OCI-LY3 (cell line): ENCODE measurements at regions not wholly inside any gene's neighbourhood (a gene's known extent, or its start where the extent isn't known, plus 50 kb on each side); places are given as distances from the start of the nearest gene placed in this dataset.

Experiments
- H2AFZ ChIP-seq: fragments of 200-600, 300-600 bp; shearing (Covaris generic); 2 replicates; pipeline ENCODE4 v1.6.0; 2014; ENCODE audit warnings: antibody characterized with exemption, low read depth, low read length
- H3K27ac ChIP-seq: fragments of 200-600, 300-600 bp; sonication (generic); 2 replicates; pipeline ENCODE4 v1.5.1; 2014; ENCODE audit warnings: mild to moderate bottlenecking, low read length, moderate library complexity, mixed read lengths
- H3K27me3 ChIP-seq: fragments of 200-600, 300-600 bp; sonication (generic); 2 replicates; pipeline ENCODE4 v1.6.1; 2014; ENCODE audit warnings: low read depth, low read length, mixed read lengths
- H3K36me3 ChIP-seq: fragments of 200-600, 300-600 bp; sonication (generic); replicated peaks from 2 replicates; pipeline ENCODE3; 2014; ENCODE audit warnings: low read depth, low read length, mixed read lengths
- H3K4me1 ChIP-seq: fragments of 300-600, 200-600 bp; sonication (generic); 2 replicates; pipeline ENCODE4 v1.6.1; 2014; ENCODE audit warnings: low read length, mixed read lengths
- H3K4me2 ChIP-seq: fragments of 200-600, 300-600 bp; sonication (generic); 2 replicates; pipeline ENCODE4 v1.6.1; 2014; ENCODE audit warnings: low read length, mixed read lengths
- H3K4me3 ChIP-seq: fragments of 300-600, 200-600 bp; sonication (generic); 2 replicates; pipeline ENCODE4 v1.5.1; 2014; ENCODE audit warnings: antibody characterized with exemption, mild to moderate bottlenecking, low read length, moderate library complexity
- H3K79me2 ChIP-seq: fragments of 300-600, 200-600 bp; shearing (Covaris generic); 2 replicates; pipeline ENCODE4 v1.6.1; 2014; ENCODE audit warnings: mild to moderate bottlenecking, low read length, mixed read lengths
- H3K9ac ChIP-seq: fragments of 300-600, 200-600 bp; shearing (Covaris generic); 2 replicates; pipeline ENCODE4 v1.6.0; 2014; ENCODE audit warnings: mild to moderate bottlenecking, low read length, moderate library complexity
- H3K9me3 ChIP-seq: fragments of 200-600, 300-600 bp; shearing (Covaris generic); 2 replicates; pipeline ENCODE4 v1.6.1; 2014; ENCODE audit warnings: low read length, mixed read lengths; ENCODE audit not compliant: insufficient read depth
- H4K20me1 ChIP-seq: fragments of 200-600, 300-600 bp; sonication (generic); 2 replicates; pipeline ENCODE4 v1.6.1; 2016; ENCODE audit warnings: low read length, mixed read lengths; ENCODE audit not compliant: insufficient read depth
- EZH2phosphoT487 ChIP-seq: fragments of 200-600 bp; shearing (Covaris generic); IDR thresholded peaks from 2 replicates; pipeline ENCODE4 v1.6.1; 2018; ENCODE audit warnings: antibody characterized with exemption, mixed run types, low read depth
- TF ChIP-seq, protein P1 (sequence below): fragments of 200-600, 300-600 bp; sonication (generic); IDR thresholded peaks from 2 replicates; pipeline ENCODE4 v1.5.1; 2014; ENCODE audit warnings: antibody characterized with exemption, low read length, low read depth

DNA sequence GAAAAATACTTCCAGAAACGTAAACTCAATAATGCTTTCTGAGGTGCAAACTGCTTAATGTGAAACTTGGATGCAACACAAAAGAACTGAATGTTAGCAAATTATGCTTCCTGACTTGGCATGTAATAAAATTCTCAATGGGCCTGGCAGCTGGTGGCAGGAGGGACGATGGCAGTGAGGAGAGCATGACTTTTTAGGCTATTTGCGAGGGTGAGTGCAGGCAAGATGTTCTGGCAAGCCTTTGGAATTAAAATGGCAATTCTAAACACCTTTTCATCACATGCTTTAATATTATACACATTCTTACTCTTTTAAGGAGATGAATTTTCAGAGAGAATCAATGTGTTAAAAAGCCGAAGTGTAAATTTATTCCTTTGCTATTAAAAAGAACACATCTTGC, 224.8 kb upstream of the CDH4 start:
- Histone ChIP-seq H3K9me3 (no peaks in the 10 kb centered on the region), H3K79me2 (no peaks in the 10 kb centered on the region), H3K4me3 (no peak overlapping the region), H4K20me1 (no peaks in the 10 kb centered on the region), H3K4me2 (no peak overlapping the region), H3K4me1 (no peaks in the 10 kb centered on the region), H3K27me3 (no peaks in the 10 kb centered on the region), H2AFZ (no peak overlapping the region), H3K27ac (no peak overlapping the region), H3K9ac (no peak overlapping the region), H3K36me3 (no peaks in the 10 kb centered on the region)
- no peak for TF ChIP-seq EZH2phosphoT487
- TF ChIP-seq, protein P1, sequence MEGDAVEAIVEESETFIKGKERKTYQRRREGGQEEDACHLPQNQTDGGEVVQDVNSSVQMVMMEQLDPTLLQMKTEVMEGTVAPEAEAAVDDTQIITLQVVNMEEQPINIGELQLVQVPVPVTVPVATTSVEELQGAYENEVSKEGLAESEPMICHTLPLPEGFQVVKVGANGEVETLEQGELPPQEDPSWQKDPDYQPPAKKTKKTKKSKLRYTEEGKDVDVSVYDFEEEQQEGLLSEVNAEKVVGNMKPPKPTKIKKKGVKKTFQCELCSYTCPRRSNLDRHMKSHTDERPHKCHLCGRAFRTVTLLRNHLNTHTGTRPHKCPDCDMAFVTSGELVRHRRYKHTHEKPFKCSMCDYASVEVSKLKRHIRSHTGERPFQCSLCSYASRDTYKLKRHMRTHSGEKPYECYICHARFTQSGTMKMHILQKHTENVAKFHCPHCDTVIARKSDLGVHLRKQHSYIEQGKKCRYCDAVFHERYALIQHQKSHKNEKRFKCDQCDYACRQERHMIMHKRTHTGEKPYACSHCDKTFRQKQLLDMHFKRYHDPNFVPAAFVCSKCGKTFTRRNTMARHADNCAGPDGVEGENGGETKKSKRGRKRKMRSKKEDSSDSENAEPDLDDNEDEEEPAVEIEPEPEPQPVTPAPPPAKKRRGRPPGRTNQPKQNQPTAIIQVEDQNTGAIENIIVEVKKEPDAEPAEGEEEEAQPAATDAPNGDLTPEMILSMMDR, result no peak

DNA sequence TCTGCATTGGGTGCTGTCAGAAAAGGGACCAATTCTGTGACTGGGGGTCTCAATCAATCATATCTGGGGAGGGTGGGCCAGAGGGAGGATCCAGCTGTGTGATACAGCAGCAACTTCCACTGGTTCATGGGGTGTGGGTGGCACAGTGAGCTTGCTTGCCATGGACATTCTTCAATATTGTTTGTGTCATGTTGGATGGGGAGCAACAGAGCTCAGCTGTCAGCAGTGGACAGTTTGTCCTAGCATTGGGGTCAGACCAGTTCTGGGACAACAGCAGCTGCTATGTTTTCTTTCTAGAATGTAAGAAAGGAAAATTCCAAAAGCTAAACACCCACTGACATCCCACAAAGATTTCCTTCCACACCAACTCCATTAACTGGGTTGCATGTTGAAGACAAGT, 221.9 kb upstream of the CDH4 start:
- H2AFZ ChIP-seq, result no peak overlapping the region
- no peaks in the 10 kb centered on the region for H3K36me3 ChIP-seq
- H3K4me2 ChIP-seq, result no peak overlapping the region
- H3K27me3 ChIP-seq, result no peaks in the 10 kb centered on the region
- TF ChIP-seq, protein P1, result no peak
- no peak for TF ChIP-seq EZH2phosphoT487
- no peaks in the 10 kb centered on the region for H3K9me3 ChIP-seq
- H3K79me2 ChIP-seq, result no peaks in the 10 kb centered on the region
- H3K9ac ChIP-seq, result no peak overlapping the region
- no peaks in the 10 kb centered on the region for H4K20me1 ChIP-seq
- no peak overlapping the region for H3K4me3 ChIP-seq
- H3K4me1 ChIP-seq, result no peaks in the 10 kb centered on the region
- no peak overlapping the region for H3K27ac ChIP-seq

DNA sequence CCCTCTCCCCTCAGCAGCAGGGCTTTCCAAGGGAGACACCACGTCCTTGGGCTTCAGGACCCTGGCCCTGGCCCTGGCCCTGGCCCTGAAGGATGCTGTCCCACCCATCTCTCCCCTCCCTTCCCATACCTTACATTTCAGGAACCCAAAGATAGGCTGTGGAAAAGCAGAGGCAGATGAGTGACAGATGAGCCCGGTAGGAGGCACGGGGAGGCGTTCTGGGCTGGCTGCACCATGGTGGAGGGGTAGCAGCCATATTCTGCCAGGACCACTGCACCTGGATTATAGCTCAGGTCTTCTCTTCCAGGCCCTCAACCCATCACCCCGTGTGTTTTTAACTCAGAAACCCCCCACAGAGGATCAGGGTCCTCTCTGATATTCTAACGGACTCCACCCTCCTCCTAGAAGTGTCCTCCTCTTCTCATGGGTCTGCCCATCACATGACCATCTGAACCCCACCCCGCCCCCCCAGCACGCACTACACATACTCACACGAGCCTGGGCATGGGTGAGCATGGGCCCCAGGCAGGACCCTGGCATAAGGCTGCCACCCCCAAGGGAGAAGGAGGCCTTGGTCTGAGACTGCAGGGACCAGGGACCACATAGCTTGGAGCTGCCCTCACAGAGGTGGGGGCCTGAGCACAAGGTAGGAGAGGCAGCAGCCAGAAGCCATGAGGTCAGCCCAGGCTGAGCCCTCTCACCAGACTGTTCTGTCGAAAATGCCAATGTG, 220.8 kb upstream of the CDH4 start:
- Histone ChIP-seq H3K4me2 (no peak overlapping the region), H4K20me1 (no peaks in the 10 kb centered on the region), H3K27me3 (no peaks in the 10 kb centered on the region), H3K79me2 (no peaks in the 10 kb centered on the region), H3K4me3 (no peak overlapping the region), H3K36me3 (no peaks in the 10 kb centered on the region), H3K4me1 (no peaks in the 10 kb centered on the region), H3K27ac (no peak overlapping the region), H2AFZ (no peak overlapping the region), H3K9me3 (no peaks in the 10 kb centered on the region), H3K9ac (no peak overlapping the region)
- TF ChIP-seq EZH2phosphoT487, result no peak
- TF ChIP-seq, protein P1, result no peak

DNA sequence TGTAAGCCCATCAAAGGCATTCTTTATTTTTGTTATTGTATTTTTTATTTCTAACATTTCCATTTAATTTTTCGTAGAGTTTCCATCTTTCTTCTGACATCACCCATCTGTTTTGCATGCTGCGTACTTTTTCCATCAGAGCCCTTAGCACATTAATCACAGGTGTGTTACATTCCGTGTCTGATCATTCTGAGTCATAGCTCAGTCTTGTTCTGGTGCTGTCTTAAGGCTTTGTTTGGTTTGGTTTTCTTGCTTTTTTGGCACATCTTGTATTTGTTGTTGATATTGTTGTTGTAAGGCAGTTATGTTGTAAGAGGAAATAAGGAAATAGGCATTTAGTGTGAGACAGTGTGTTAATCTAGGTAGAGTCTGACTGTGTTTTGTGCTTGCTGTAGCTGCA, 214.6 kb upstream of the CDH4 start:
- Histone ChIP-seq H3K4me1 (no peaks in the 10 kb centered on the region), H4K20me1 (no peaks in the 10 kb centered on the region), H3K9ac (no peak overlapping the region), H3K27ac (no peak overlapping the region), H3K9me3 (peaks cover 3% of the 10 kb centered on the region; the same call in 1 of the 2 replicates), H3K4me3 (no peak overlapping the region), H3K4me2 (no peak overlapping the region), H3K36me3 (no peaks in the 10 kb centered on the region), H3K79me2 (no peaks in the 10 kb centered on the region), H2AFZ (no peak overlapping the region), H3K27me3 (no peaks in the 10 kb centered on the region)
- no peak for TF ChIP-seq EZH2phosphoT487
- TF ChIP-seq, protein P1, result no peak
